GM12872 (cell line): ENCODE measurements at regions not wholly inside any gene's neighbourhood (a gene's known extent, or its start where the extent isn't known, plus 50 kb on each side); places are given as distances from the start of the nearest gene placed in this dataset.

Experiments
- CTCF ChIP-seq: IDR thresholded peaks from 3 replicates; pipeline ENCODE4 v1.5.1; 2011; ENCODE audit warnings: low read depth, mild to moderate bottlenecking, low read length, moderate library complexity; ENCODE audit not compliant: insufficient read depth

- no peak for TF ChIP-seq CTCF
Measured at GRCh38 chr6:16973545-16974386, 128.1 kb upstream of the STMND1 start.

GRCh38 chr6:16973051-16973450, 128.8 kb upstream of the STMND1 start:
- TF ChIP-seq CTCF, result no peak

GRCh38 chr6:16972535-16972934, 129.3 kb upstream of the STMND1 start:
- no peak for TF ChIP-seq CTCF

GRCh38 chr6:16969699-16970655, 131.9 kb upstream of the STMND1 start:
- TF ChIP-seq CTCF, result no peak

- TF ChIP-seq CTCF, result no peak
Measured at GRCh38 chr6:16968101-16968500, 133.7 kb upstream of the STMND1 start.

GRCh38 chr6:16967470-16967817, 134.4 kb upstream of the STMND1 start:
- TF ChIP-seq CTCF, result no peak

- no peak for TF ChIP-seq CTCF
Measured at GRCh38 chr6:16966791-16967469, 134.9 kb upstream of the STMND1 start.
